GM10266 (cell line): ENCODE measurements at regions not wholly inside any gene's neighbourhood (a gene's known extent, or its start where the extent isn't known, plus 50 kb on each side); places are given as distances from the start of the nearest gene placed in this dataset.

ENCODE experiments used
- DNase-seq: peaks from one replicate; pipeline ENCODE4 v3.0.0; 2012; ENCODE audit errors: extremely low spot score
- CTCF ChIP-seq: IDR thresholded peaks from 2 replicates; pipeline ENCODE4 v1.5.1; 2012; ENCODE audit warnings: mild to moderate bottlenecking, low read depth; ENCODE audit not compliant: control insufficient read depth, insufficient read depth; ENCODE audit errors: missing control alignments

- no peak for TF ChIP-seq CTCF
- DNase-seq = no peak
These were observed 1326.3 kb upstream of the CADM2 start for GRCh38 chr3:83632526-83632925.

GRCh38 chr3:83633758-83634157 is 1325.0 kb upstream of the CADM2 start:
- no peak for TF ChIP-seq CTCF

GRCh38 chr3:83649692-83650091 is 1309.1 kb upstream of the CADM2 start:
- no peak for TF ChIP-seq CTCF
- no peak for DNase-seq

More at GRCh38 chr3:83633758-83634157, 1325.0 kb upstream of the CADM2 start:
- DNase-seq = no peak

- TF ChIP-seq CTCF = no peak
These were observed 1303.7 kb upstream of the CADM2 start for GRCh38 chr3:83655083-83655482.

GRCh38 chr3:83662381-83662960 is 1296.3 kb upstream of the CADM2 start:
- TF ChIP-seq CTCF = no peak
- DNase-seq = no peak

More at GRCh38 chr3:83655083-83655482, 1303.7 kb upstream of the CADM2 start:
- DNase-seq = no peak

- no peak for TF ChIP-seq CTCF
- DNase-seq = no peak
These were observed 1288.4 kb upstream of the CADM2 start for GRCh38 chr3:83670416-83670815.

- no peak for TF ChIP-seq CTCF
- DNase-seq = no peak
These were observed 1274.7 kb upstream of the CADM2 start for GRCh38 chr3:83683937-83684598.
